Spleen (tissue), 11 donors: ENCODE measurements at regions not wholly inside any gene's neighbourhood (a gene's known extent, or its start where the extent isn't known, plus 50 kb on each side); places are given as distances from the start of the nearest gene placed in this dataset.

Experiments
- DNase-seq: peaks from one replicate; pipeline ENCODE4 v3.0.0-alpha.2; 2020
- H3K27ac ChIP-seq, 8 donors: fragments of 200-600 bp; sonication (generic) in 7 of 8; 1 replicate in 4 of 8; 2 replicates in 4 of 8; pipeline versions ENCODE4 v1.5.0 to v1.8.0; 2016 to 2021; ENCODE audit warnings: inconsistent platforms in 4 of 8, mild to moderate bottlenecking in 4 of 8, moderate library complexity in 1 of 8
- H3K27me3 ChIP-seq, 7 donors: fragments of 200-600 bp; sonication (generic) in 6 of 7; replicated peaks in 1 of 7; 1 replicate in 4 of 7; 2 replicates in 3 of 7; pipeline versions ENCODE4 v1.5.0 to v1.8.0; 2016 to 2021; ENCODE audit warnings: inconsistent platforms in 3 of 7, mild to moderate bottlenecking in 1 of 7
- H3K36me3 ChIP-seq, 6 donors: fragments of 200-600 bp; sonication (generic) in 5 of 6; 1 replicate in 4 of 6; 2 replicates in 2 of 6; pipeline versions ENCODE4 v1.5.0 to v1.8.0; 2016 to 2021; ENCODE audit warnings: inconsistent platforms in 2 of 6
- H3K4me1 ChIP-seq, 6 donors: fragments of 200-600 bp; sonication (generic) in 5 of 6; 1 replicate in 3 of 6; 2 replicates in 3 of 6; pipeline versions ENCODE4 v1.5.0 to v1.8.0; 2016 to 2021; ENCODE audit warnings: inconsistent platforms in 3 of 6
- H3K4me3 ChIP-seq, 8 donors: fragments of 200-600 bp; sonication (generic) in 7 of 8; 1 replicate in 4 of 8; 2 replicates in 4 of 8; pipeline versions ENCODE4 v1.5.0 to v1.8.0; 2016 to 2021; ENCODE audit warnings: inconsistent platforms in 4 of 8, mild to moderate bottlenecking in 4 of 8, moderate library complexity in 2 of 8
- H3K9me3 ChIP-seq, 8 donors: fragments of 200-600 bp; sonication (generic) in 7 of 8; 1 replicate in 4 of 8; 2 replicates in 4 of 8; pipeline versions ENCODE4 v1.5.0 to v1.8.0; 2016 to 2021; ENCODE audit warnings: inconsistent platforms in 4 of 8
- POLR2A ChIP-seq, 3 donors: fragments of 450-650 bp; IDR thresholded peaks; one replicate each; pipeline ENCODE4 v1.5.1; 2017; ENCODE audit warnings: antibody characterized with exemption in 3 of 3, mild to moderate bottlenecking in 1 of 3
- POLR2AphosphoS5 ChIP-seq, 3 donors: sonication (generic); formaldehyde crosslinking; IDR thresholded peaks; one replicate each; pipeline ENCODE4 v1.5.1; 2017; ENCODE audit warnings: antibody characterized with exemption in 3 of 3
- WGBS, 5 donors: extraction: QIAGEN DNeasy Blood & Tissue Kit in 3 of 5; methylation state at CpG; one replicate each; pipeline versions ENCODE4 v1.1.5 to v1.1.7; 2013 to 2018; 5-methylcytosine and 5-hydroxymethylcytosine counted together
- intact Hi-C: fragments of 100-400 bp; cut with DNase I; formaldehyde crosslinking; loops from one replicate; pipeline ENCODE4 v1.15.0; 2023; ENCODE audit warnings: low total_unique reads
- TF ChIP-seq, protein P1 (sequence below), 11 experiments: fragments of 200-600 bp in 7 of 11; fragments of 450-650 bp in 4 of 11; sonication (generic) in 4 of 11; IDR thresholded peaks in 8 of 11; conservative IDR thresholded peaks in 3 of 11; 1 replicate in 7 of 11; 2 replicates in 4 of 11; pipeline versions ENCODE4 v1.4.0 to v1.8.0; 2016 to 2021; ENCODE audit warnings: antibody characterized with exemption in 11 of 11, inconsistent platforms in 4 of 11, mild to moderate bottlenecking in 1 of 11
- donor health status: healthy with polysubstance abuse.
- donor health status: DM: no; HTN: no; CAD: no; lungs with moderate emphysema.
- donor health status: DM: no; HTN: no; CAD: no.
- donor health status: Bipolar disorder and iron deficiency.
- donor health status: healthy.
- donor health status: DM: no; HTN: no; CAD: no.
- donor health status: DM: yes; HTN: yes; CAD: no.

DNA sequence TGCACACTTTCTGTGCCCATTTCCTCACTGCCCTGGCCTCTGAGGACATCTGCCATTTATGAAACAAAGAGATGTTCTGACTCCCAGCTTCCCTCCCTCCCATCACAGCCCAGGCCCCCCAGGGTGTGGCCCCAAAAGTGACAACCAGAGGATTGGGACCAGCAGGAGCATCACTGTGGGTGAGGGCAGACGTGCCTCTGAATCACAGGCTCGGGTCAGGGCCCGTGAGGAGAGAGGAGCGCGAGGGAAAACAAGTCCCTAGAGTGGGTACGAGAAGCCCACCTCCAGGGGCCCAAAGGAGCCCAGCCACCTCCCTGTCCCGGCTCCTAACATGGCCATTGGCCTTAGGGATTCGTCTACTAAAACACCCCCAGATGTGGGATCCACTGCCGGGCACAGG is 138.0 kb upstream of the FSTL4 start:
- 84 to 97% (median 91%) methylated on average over 6 to 9 of the region's 9 CpGs for WGBS, 5 donors
- Histone ChIP-seq H3K9me3 (peaks cover 0 to 4% (median 0%) of the 10 kb centered on the region in 8 donors), H3K4me3 (no peak overlapping the region), H3K27me3 (peaks cover 0 to 8% (median 0%) of the 10 kb centered on the region in 7 donors), H3K36me3 (no peaks in the 10 kb centered on the region), H3K27ac (no peak overlapping the region), H3K4me1 (no peaks in the 10 kb centered on the region)
- intact Hi-C loops, result loop anchor here (10.0 kb wide), 1 partner anchor 114 kb away; no protein-coding TSS in a partner anchor
- TF ChIP-seq POLR2A (IDR thresholded peaks at IDR 0.05) (no peak), POLR2AphosphoS5 (IDR thresholded peaks at IDR 0.05) (no peak)
- TF ChIP-seq, protein P1, sequence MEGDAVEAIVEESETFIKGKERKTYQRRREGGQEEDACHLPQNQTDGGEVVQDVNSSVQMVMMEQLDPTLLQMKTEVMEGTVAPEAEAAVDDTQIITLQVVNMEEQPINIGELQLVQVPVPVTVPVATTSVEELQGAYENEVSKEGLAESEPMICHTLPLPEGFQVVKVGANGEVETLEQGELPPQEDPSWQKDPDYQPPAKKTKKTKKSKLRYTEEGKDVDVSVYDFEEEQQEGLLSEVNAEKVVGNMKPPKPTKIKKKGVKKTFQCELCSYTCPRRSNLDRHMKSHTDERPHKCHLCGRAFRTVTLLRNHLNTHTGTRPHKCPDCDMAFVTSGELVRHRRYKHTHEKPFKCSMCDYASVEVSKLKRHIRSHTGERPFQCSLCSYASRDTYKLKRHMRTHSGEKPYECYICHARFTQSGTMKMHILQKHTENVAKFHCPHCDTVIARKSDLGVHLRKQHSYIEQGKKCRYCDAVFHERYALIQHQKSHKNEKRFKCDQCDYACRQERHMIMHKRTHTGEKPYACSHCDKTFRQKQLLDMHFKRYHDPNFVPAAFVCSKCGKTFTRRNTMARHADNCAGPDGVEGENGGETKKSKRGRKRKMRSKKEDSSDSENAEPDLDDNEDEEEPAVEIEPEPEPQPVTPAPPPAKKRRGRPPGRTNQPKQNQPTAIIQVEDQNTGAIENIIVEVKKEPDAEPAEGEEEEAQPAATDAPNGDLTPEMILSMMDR (IDR thresholded peaks at IDR 0.05 in 8 of 11, conservative IDR thresholded peaks at IDR 0.05 in 3 of 11), result no peak
- DNase-seq, result no peak

DNA sequence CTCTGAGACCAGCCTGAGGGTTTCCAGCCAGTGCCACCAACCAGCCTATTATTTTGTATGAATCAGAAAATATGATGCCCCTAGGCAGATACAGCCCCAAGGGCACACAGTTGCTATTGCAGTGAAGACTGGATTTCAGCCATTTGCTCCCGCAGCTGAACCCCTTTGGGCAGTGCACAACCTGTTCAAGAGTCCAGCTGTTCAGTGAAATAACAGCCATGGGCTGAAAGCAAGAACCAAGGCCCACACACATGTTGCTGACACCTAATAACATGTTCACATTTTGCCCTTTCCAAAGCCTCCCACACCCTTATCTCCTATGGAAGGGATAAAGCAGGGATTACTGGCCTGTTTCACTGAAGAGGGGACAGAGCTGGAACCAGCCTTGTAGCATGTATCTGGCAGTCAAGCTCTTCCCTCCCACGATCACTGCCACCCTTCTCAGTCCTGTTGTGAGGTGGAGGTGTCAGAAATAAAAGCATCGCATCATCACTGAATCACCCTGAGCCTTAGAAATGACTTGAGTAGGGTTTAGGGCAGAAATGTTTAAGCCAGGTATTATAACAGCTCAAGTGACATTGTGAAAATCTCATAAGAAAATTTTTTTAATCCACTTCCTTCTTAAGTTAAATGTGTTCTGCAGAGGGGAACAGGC is 137.1 kb upstream of the FSTL4 start:
- 75 to 92% (median 84%) methylated on average over 3 of the region's 3 CpGs for WGBS, 5 donors
- no peaks in the 10 kb centered on the region for H3K36me3 ChIP-seq
- H3K27ac ChIP-seq, result no peak overlapping the region
- H3K4me3 ChIP-seq, result no peak overlapping the region
- H3K27me3 ChIP-seq, result no peaks in the 10 kb centered on the region
- H3K9me3 ChIP-seq, result peaks cover 0 to 4% (median 0%) of the 10 kb centered on the region in 8 donors
- TF ChIP-seq, protein P1 (IDR thresholded peaks at IDR 0.05 in 8 of 11, conservative IDR thresholded peaks at IDR 0.05 in 3 of 11), result no peak
- TF ChIP-seq POLR2AphosphoS5 (IDR thresholded peaks at IDR 0.05), result no peak
- no peak for TF ChIP-seq POLR2A (IDR thresholded peaks at IDR 0.05)
- H3K4me1 ChIP-seq, result peaks cover 0 to 6% (median 0%) of the 10 kb centered on the region in 6 donors
- DNase-seq, result no peak
- intact Hi-C loops, result no loop called here

DNA sequence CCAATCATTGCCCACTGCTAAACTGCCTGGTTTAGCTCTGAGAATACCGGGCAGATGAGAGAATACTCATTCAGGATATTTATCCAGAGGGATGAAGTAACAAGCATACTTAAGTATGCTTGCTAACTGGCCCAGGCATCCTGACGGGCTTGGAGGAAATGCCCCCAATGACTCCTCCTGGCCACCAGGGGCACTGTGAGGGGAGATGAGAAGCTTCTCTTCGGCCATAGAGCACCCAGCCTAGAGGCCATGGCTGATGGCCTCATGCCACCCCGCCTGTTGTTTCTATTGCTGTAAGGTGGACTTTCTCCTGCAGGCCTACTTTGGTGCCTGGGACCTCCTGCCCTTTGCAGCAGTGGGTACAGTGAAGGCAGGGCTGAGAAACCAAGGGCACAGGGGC is 134.5 kb upstream of the FSTL4 start:
- Histone ChIP-seq H3K9me3 (peaks cover 0 to 4% (median 0%) of the 10 kb centered on the region in 8 donors), H3K27ac (no peak overlapping the region), H3K27me3 (peaks cover 0 to 4% (median 0%) of the 10 kb centered on the region in 7 donors), H3K4me1 (peaks cover 0 to 6% (median 0%) of the 10 kb centered on the region in 6 donors), H3K36me3 (no peaks in the 10 kb centered on the region), H3K4me3 (no peak overlapping the region)
- intact Hi-C loops, result no loop called here
- TF ChIP-seq POLR2A (IDR thresholded peaks at IDR 0.05), result no peak
- TF ChIP-seq, protein P1 (IDR thresholded peaks at IDR 0.05 in 8 of 11, conservative IDR thresholded peaks at IDR 0.05 in 3 of 11), result no peak
- TF ChIP-seq POLR2AphosphoS5 (IDR thresholded peaks at IDR 0.05), result no peak
- 81 to 97% (median 86%) methylated on average over 4 of the region's 4 CpGs for WGBS, 5 donors
- no peak for DNase-seq

DNA sequence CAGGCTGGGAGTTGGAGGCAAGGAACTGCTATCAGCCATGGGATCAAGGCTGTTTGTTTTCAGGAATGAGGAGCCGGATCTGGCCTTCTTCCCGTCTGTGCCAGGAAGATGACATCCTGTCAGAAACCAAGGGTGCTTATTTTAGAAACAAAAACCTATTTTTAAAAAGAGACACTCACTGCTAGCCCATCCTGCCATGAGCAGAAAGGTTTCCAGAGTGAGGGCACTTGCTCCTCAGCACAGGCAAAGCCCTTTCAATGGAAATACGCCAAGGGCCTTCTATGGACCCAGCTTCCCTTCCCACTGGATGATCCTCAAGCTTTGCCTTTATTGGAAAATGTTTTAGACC is 132.6 kb upstream of the FSTL4 start:
- no peaks in the 10 kb centered on the region for H3K36me3 ChIP-seq
- intact Hi-C loops, result no loop called here
- WGBS, 5 donors, result 37 to 69% (median 54%) methylated on average over 3 of the region's 3 CpGs

More for the DNA sequence above, 132.6 kb upstream of the FSTL4 start:
- H3K27ac ChIP-seq, result no peak overlapping the region
- H3K27me3 ChIP-seq, result peaks cover 0 to 4% (median 0%) of the 10 kb centered on the region in 7 donors
- TF ChIP-seq POLR2AphosphoS5 (IDR thresholded peaks at IDR 0.05) (no peak), POLR2A (IDR thresholded peaks at IDR 0.05) (no peak)
- TF ChIP-seq, protein P1 (IDR thresholded peaks at IDR 0.05 in 8 of 11, conservative IDR thresholded peaks at IDR 0.05 in 3 of 11), result no peak
- no peak overlapping the region for H3K4me3 ChIP-seq
- peaks cover 0 to 6% (median 0%) of the 10 kb centered on the region in 6 donors for H3K4me1 ChIP-seq
- H3K9me3 ChIP-seq, result peaks cover 0 to 4% (median 0%) of the 10 kb centered on the region in 8 donors
- no peak for DNase-seq
